Vagina (tissue), 2 donors: ENCODE measurements at regions not wholly inside any gene's neighbourhood (a gene's known extent, or its start where the extent isn't known, plus 50 kb on each side); places are given as distances from the start of the nearest gene placed in this dataset.

Experiments
- POLR2A ChIP-seq, 2 donors: fragments of 450-650 bp; IDR thresholded peaks; one replicate each; pipeline ENCODE4 v1.6.1; 2017; ENCODE audit warnings: antibody characterized with exemption in 2 of 2, mild to moderate bottlenecking in 2 of 2, moderate library complexity in 2 of 2
- TF ChIP-seq, protein P1 (sequence below), 3 experiments: fragments of 450-650 bp in 2 of 3; fragments of 200-600 bp in 1 of 3; sonication (generic) in 1 of 3; IDR thresholded peaks; one replicate each; pipeline ENCODE4 v1.5.1; 2017 to 2019; ENCODE audit warnings: antibody characterized with exemption in 3 of 3, mild to moderate bottlenecking in 2 of 3, moderate library complexity in 2 of 3

DNA sequence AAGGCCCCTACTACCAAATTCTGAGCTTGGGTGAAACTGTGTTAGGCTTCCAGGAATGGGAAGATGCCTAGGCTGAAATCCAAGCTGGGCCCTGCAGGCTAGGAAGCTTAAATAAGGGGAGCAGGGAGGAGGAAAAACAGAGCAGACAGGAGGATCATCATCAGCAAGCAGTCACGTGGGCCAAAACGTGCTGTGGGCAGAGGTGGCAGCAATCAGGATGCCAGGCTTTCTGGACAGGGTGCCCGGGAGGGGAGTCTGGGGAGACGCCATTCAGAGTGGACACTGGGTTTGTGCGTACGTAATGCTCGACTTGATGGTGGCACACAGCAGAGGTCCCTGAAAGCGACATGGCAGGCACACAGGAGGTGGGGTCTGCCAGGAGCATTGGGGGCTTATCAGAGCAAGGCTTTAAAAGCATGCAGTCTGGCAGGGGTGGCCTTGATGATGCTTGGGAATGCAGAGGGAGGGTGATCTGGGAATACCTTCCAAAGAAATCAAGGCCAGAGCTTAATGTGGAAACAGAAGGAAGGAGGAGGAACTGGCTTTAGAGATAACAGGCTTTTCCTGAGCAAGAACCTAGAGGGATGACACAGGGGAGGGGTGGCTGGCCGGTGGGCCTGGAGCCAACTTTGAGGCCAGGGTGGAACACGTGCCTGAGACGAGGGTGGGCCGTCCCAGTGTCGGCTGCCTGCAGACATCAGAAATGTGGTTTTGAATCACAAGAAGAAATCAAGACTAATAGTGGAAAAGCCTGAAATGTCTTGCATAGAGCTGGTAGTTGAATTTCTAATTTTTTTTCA lies 212.5 kb downstream of the GADD45G start:
- TF ChIP-seq, protein P1, sequence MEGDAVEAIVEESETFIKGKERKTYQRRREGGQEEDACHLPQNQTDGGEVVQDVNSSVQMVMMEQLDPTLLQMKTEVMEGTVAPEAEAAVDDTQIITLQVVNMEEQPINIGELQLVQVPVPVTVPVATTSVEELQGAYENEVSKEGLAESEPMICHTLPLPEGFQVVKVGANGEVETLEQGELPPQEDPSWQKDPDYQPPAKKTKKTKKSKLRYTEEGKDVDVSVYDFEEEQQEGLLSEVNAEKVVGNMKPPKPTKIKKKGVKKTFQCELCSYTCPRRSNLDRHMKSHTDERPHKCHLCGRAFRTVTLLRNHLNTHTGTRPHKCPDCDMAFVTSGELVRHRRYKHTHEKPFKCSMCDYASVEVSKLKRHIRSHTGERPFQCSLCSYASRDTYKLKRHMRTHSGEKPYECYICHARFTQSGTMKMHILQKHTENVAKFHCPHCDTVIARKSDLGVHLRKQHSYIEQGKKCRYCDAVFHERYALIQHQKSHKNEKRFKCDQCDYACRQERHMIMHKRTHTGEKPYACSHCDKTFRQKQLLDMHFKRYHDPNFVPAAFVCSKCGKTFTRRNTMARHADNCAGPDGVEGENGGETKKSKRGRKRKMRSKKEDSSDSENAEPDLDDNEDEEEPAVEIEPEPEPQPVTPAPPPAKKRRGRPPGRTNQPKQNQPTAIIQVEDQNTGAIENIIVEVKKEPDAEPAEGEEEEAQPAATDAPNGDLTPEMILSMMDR (IDR thresholded peaks at IDR 0.05), result no peak
- no peak for TF ChIP-seq POLR2A (IDR thresholded peaks at IDR 0.05)
